Glutamatergic neuron (in vitro differentiated cells): ENCODE measurements at regions not wholly inside any gene's neighbourhood (a gene's known extent, or its start where the extent isn't known, plus 50 kb on each side); places are given as distances from the start of the nearest gene placed in this dataset.

ENCODE experiments used
- DNase-seq: peaks from one replicate; pipeline ENCODE4 v3.0.0; 2022
- H3K27ac Mint-ChIP-seq: one replicate; pipeline ENCODE4 v1.8.0; 2020; ENCODE audit warnings: mild to moderate bottlenecking, mixed read lengths, inconsistent platforms; ENCODE audit not compliant: unreplicated experiment
- H3K27me3 Mint-ChIP-seq: one replicate; pipeline ENCODE4 v1.8.0; 2020; ENCODE audit warnings: mild to moderate bottlenecking, moderate library complexity, mixed read lengths, inconsistent platforms; ENCODE audit not compliant: unreplicated experiment
- H3K36me3 Mint-ChIP-seq: one replicate; pipeline ENCODE4 v1.8.0; 2020; ENCODE audit warnings: mild to moderate bottlenecking, mixed read lengths, inconsistent platforms; ENCODE audit not compliant: unreplicated experiment
- H3K4me1 Mint-ChIP-seq: one replicate; pipeline ENCODE4 v1.8.0; 2020; ENCODE audit warnings: mild to moderate bottlenecking, low read depth, mixed read lengths, inconsistent platforms; ENCODE audit not compliant: unreplicated experiment
- H3K4me3 Mint-ChIP-seq: one replicate; pipeline ENCODE4 v1.8.0; 2020; ENCODE audit warnings: mild to moderate bottlenecking, mixed read lengths, inconsistent platforms; ENCODE audit not compliant: unreplicated experiment
- H3K9me3 Mint-ChIP-seq: one replicate; pipeline ENCODE4 v1.8.0; 2020; ENCODE audit warnings: mild to moderate bottlenecking, moderate library complexity, mixed read lengths, inconsistent platforms; ENCODE audit not compliant: unreplicated experiment
- CTCF ChIP-seq: fragments of 200-600 bp; sonication (generic); IDR thresholded peaks from one replicate; pipeline ENCODE4 v1.5.0; 2021; ENCODE audit not compliant: partially characterized antibody, unreplicated experiment

- no peak for TF ChIP-seq CTCF
- Mint-ChIP-seq H3K9me3 (no peaks in the 10 kb centered on the region), H3K36me3 (no peaks in the 10 kb centered on the region), H3K27me3 (no peaks in the 10 kb centered on the region), H3K27ac (peak overlapping the region; percentile 15), H3K4me3 (peak overlapping the region; percentile 47), H3K4me1 (peaks cover 10% of the 10 kb centered on the region)
- peak; percentile 35 for DNase-seq
These were observed 539.7 kb upstream of the DAB1 start for GRCh38 chr1:57963581-57963980.

DNA sequence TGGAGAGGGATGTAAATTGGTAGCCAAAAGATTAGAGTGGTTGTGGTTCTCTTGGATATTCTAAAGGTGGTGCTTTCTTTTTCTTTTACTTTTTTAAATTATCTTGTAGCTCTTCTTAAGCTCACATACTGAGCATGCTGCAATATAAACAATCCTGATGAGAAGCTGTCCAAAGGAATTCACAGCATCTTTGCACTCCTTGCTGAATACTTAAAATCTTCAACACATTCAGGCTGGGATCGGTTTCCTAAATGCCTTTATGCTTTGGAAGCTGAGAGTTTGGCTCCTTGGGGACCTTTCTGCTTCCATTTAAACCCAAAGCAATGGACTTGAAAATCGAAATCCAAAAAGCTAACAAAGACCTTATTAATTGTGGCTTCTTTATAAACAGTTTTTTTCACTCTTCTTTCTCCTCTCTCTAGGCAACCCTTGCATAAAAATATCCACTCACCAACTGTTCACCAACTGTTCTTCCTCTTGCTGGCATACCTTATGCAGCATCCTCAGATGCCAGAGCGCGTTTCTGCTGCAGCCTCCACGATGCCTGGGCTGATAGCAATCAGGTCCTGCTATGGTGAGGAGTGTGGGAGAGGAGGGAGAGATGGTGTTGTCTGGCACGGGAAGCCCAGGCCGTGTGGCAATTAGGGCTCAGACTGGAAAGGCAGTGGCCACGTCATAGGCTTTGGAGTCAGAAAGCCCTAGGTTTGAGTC is 535.8 kb upstream of the DAB1 start:
- TF ChIP-seq CTCF: no peak
- no peak overlapping the region for H3K4me3 Mint-ChIP-seq
- no peaks in the 10 kb centered on the region for H3K27me3 Mint-ChIP-seq
- DNase-seq: no peak
- H3K9me3 Mint-ChIP-seq: no peaks in the 10 kb centered on the region
- no peak overlapping the region for H3K27ac Mint-ChIP-seq
- H3K4me1 Mint-ChIP-seq: peaks cover 7% of the 10 kb centered on the region
- H3K36me3 Mint-ChIP-seq: no peaks in the 10 kb centered on the region

DNA sequence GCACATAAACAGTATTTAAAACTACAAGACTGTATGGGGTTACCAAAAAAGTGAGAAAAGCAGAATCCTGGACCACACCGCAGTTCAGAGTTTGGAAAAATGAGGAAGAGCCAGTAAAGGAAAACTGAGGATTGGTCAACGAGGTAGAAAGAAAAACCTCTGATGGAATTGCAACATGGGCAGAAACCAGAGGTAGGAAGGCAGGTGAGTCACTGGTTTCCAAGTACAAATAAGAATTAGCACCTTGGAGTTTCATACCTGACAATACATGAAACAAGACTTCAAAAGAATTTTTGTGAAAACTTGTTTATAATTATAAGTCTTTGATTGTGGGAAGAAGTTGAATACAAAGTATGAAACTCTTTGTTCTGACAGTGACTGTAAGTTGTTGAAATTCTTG is 533.7 kb upstream of the DAB1 start:
- no peak overlapping the region for H3K27ac Mint-ChIP-seq
- H3K4me1 Mint-ChIP-seq: no peaks in the 10 kb centered on the region
- no peaks in the 10 kb centered on the region for H3K36me3 Mint-ChIP-seq
- H3K4me3 Mint-ChIP-seq: no peak overlapping the region
- no peaks in the 10 kb centered on the region for H3K9me3 Mint-ChIP-seq
- DNase-seq: no peak
- H3K27me3 Mint-ChIP-seq: no peaks in the 10 kb centered on the region
- no peak for TF ChIP-seq CTCF

- Mint-ChIP-seq H3K9me3 (no peaks in the 10 kb centered on the region), H3K27ac (no peak overlapping the region), H3K4me3 (no peak overlapping the region), H3K36me3 (no peaks in the 10 kb centered on the region), H3K4me1 (no peaks in the 10 kb centered on the region), H3K27me3 (peaks cover 3% of the 10 kb centered on the region)
- no peak for TF ChIP-seq CTCF
- no peak for DNase-seq
These were observed 527.5 kb upstream of the DAB1 start for GRCh38 chr1:57951390-57951789.

GRCh38 chr1:57949168-57949567 is 525.3 kb upstream of the DAB1 start:
- Mint-ChIP-seq H3K4me1 (no peaks in the 10 kb centered on the region), H3K27me3 (peaks cover 3% of the 10 kb centered on the region), H3K4me3 (no peak overlapping the region), H3K9me3 (no peaks in the 10 kb centered on the region), H3K36me3 (no peaks in the 10 kb centered on the region), H3K27ac (no peak overlapping the region)
- TF ChIP-seq CTCF: no peak
- no peak for DNase-seq
